ENCODE measurements at regions not wholly inside any gene's neighbourhood (a gene's known extent, or its start where the extent isn't known, plus 50 kb on each side); places are given as distances from the start of the nearest gene placed in this dataset.

GRCh38 chr16:86099326-86099725 lies 200.4 kb downstream of the IRF8 start:
- TF ChIP-seq POU2F2 (IDR thresholded peaks at IDR 0.05; ENCODE audit: low read depth, low read length) (no peak), SPI1 (IDR thresholded peaks at IDR 0.05; ENCODE audit: low read depth, low read length) (no peak), POLR2AphosphoS5 (IDR thresholded peaks at IDR 0.05; ENCODE audit: low read depth, low read length) (no peak), POLR2A (IDR thresholded peaks at IDR 0.05; ENCODE audit: low read depth, low read length) (no peak), TAF1 (IDR thresholded peaks at IDR 0.05; ENCODE audit: low read depth, low read length) (no peak)
- no peak for DNase-seq (ENCODE audit: insufficient read length, low spot score)
- FAIRE-seq: no peak

GRCh38 chr16:86100205-86101136 lies 201.5 kb downstream of the IRF8 start:
- TF ChIP-seq PAX5 (IDR thresholded peaks at IDR 0.05; ENCODE audit: insufficient read depth, low read length, severe bottlenecking) (no peak), SPI1 (IDR thresholded peaks at IDR 0.05; ENCODE audit: low read depth, low read length) (no peak), POLR2AphosphoS5 (IDR thresholded peaks at IDR 0.05; ENCODE audit: low read depth, low read length) (no peak), POLR2A (IDR thresholded peaks at IDR 0.05; ENCODE audit: low read depth, low read length) (no peak)
- FAIRE-seq (no peak), DNase-seq (ENCODE audit: insufficient read length, low spot score) (no peak)

GRCh38 chr16:86101137-86101896 lies 202.4 kb downstream of the IRF8 start:
- TF ChIP-seq SPI1 (IDR thresholded peaks at IDR 0.05; ENCODE audit: low read depth, low read length) (no peak), POLR2A (IDR thresholded peaks at IDR 0.05; ENCODE audit: low read depth, low read length) (no peak), TAF1 (IDR thresholded peaks at IDR 0.05; ENCODE audit: low read depth, low read length) (no peak), PAX5 (IDR thresholded peaks at IDR 0.05; ENCODE audit: insufficient read depth, low read length, severe bottlenecking) (no peak), POLR2AphosphoS5 (IDR thresholded peaks at IDR 0.05; ENCODE audit: low read depth, low read length) (no peak), POU2F2 (IDR thresholded peaks at IDR 0.05; ENCODE audit: low read depth, low read length) (no peak)
- FAIRE-seq: no peak
- DNase-seq (ENCODE audit: insufficient read length, low spot score): no peak

GRCh38 chr16:86101897-86102157 lies 202.9 kb downstream of the IRF8 start:
- FAIRE-seq (no peak), DNase-seq (ENCODE audit: insufficient read length, low spot score) (no peak)
- TF ChIP-seq TAF1 (IDR thresholded peaks at IDR 0.05; ENCODE audit: low read depth, low read length): no peak
- TF ChIP-seq POLR2AphosphoS5 (IDR thresholded peaks at IDR 0.05; ENCODE audit: low read depth, low read length): no peak
- no peak for TF ChIP-seq PAX5 (IDR thresholded peaks at IDR 0.05; ENCODE audit: insufficient read depth, low read length, severe bottlenecking)
- no peak for TF ChIP-seq POLR2A (IDR thresholded peaks at IDR 0.05; ENCODE audit: low read depth, low read length)
- no peak for TF ChIP-seq SPI1 (IDR thresholded peaks at IDR 0.05; ENCODE audit: low read depth, low read length)
- no peak for TF ChIP-seq POU2F2 (IDR thresholded peaks at IDR 0.05; ENCODE audit: low read depth, low read length)

GRCh38 chr16:86103320-86103719 lies 204.4 kb downstream of the IRF8 start:
- TF ChIP-seq SPI1 (IDR thresholded peaks at IDR 0.05; ENCODE audit: low read depth, low read length) (no peak), POLR2AphosphoS5 (IDR thresholded peaks at IDR 0.05; ENCODE audit: low read depth, low read length) (no peak), POLR2A (IDR thresholded peaks at IDR 0.05; ENCODE audit: low read depth, low read length) (no peak), TAF1 (IDR thresholded peaks at IDR 0.05; ENCODE audit: low read depth, low read length) (no peak), PAX5 (IDR thresholded peaks at IDR 0.05; ENCODE audit: insufficient read depth, low read length, severe bottlenecking) (no peak), POU2F2 (IDR thresholded peaks at IDR 0.05; ENCODE audit: low read depth, low read length) (no peak)
- no peak for DNase-seq (ENCODE audit: insufficient read length, low spot score)
- no peak for FAIRE-seq

- FAIRE-seq: no peak
- TF ChIP-seq TAF1 (IDR thresholded peaks at IDR 0.05; ENCODE audit: low read depth, low read length) (no peak), POLR2AphosphoS5 (IDR thresholded peaks at IDR 0.05; ENCODE audit: low read depth, low read length) (no peak), PAX5 (IDR thresholded peaks at IDR 0.05; ENCODE audit: insufficient read depth, low read length, severe bottlenecking) (no peak), POLR2A (IDR thresholded peaks at IDR 0.05; ENCODE audit: low read depth, low read length) (no peak), POU2F2 (IDR thresholded peaks at IDR 0.05; ENCODE audit: low read depth, low read length) (no peak), SPI1 (IDR thresholded peaks at IDR 0.05; ENCODE audit: low read depth, low read length) (no peak)
- DNase-seq (ENCODE audit: insufficient read length, low spot score): no peak
Measured at GRCh38 chr16:86104537-86105048, 205.6 kb downstream of the IRF8 start.

- DNase-seq (ENCODE audit: insufficient read length, low spot score) (no peak), FAIRE-seq (no peak)
- TF ChIP-seq TAF1 (IDR thresholded peaks at IDR 0.05; ENCODE audit: low read depth, low read length): no peak
- no peak for TF ChIP-seq SPI1 (IDR thresholded peaks at IDR 0.05; ENCODE audit: low read depth, low read length)
- TF ChIP-seq POLR2AphosphoS5 (IDR thresholded peaks at IDR 0.05; ENCODE audit: low read depth, low read length): no peak
- no peak for TF ChIP-seq POLR2A (IDR thresholded peaks at IDR 0.05; ENCODE audit: low read depth, low read length)
- TF ChIP-seq PAX5 (IDR thresholded peaks at IDR 0.05; ENCODE audit: insufficient read depth, low read length, severe bottlenecking): no peak
- no peak for TF ChIP-seq POU2F2 (IDR thresholded peaks at IDR 0.05; ENCODE audit: low read depth, low read length)
Measured at GRCh38 chr16:86107215-86107825, 208.4 kb downstream of the IRF8 start.

GRCh38 chr16:86108062-86108461 lies 209.1 kb downstream of the IRF8 start:
- TF ChIP-seq POU2F2 (IDR thresholded peaks at IDR 0.05; ENCODE audit: low read depth, low read length) (no peak), POLR2AphosphoS5 (IDR thresholded peaks at IDR 0.05; ENCODE audit: low read depth, low read length) (no peak), SPI1 (IDR thresholded peaks at IDR 0.05; ENCODE audit: low read depth, low read length) (no peak), POLR2A (IDR thresholded peaks at IDR 0.05; ENCODE audit: low read depth, low read length) (no peak)
- DNase-seq (ENCODE audit: insufficient read length, low spot score): no peak
- peak; percentile 92 for FAIRE-seq

- FAIRE-seq (no peak), DNase-seq (ENCODE audit: insufficient read length, low spot score) (no peak)
- TF ChIP-seq TAF1 (IDR thresholded peaks at IDR 0.05; ENCODE audit: low read depth, low read length): no peak
- no peak for TF ChIP-seq POU2F2 (IDR thresholded peaks at IDR 0.05; ENCODE audit: low read depth, low read length)
- no peak for TF ChIP-seq SPI1 (IDR thresholded peaks at IDR 0.05; ENCODE audit: low read depth, low read length)
- no peak for TF ChIP-seq POLR2A (IDR thresholded peaks at IDR 0.05; ENCODE audit: low read depth, low read length)
- no peak for TF ChIP-seq PAX5 (IDR thresholded peaks at IDR 0.05; ENCODE audit: insufficient read depth, low read length, severe bottlenecking)
- TF ChIP-seq POLR2AphosphoS5 (IDR thresholded peaks at IDR 0.05; ENCODE audit: low read depth, low read length): no peak
Measured at GRCh38 chr16:86110134-86110533, 211.2 kb downstream of the IRF8 start.
